GM12878 (cell line): ENCODE measurements at regions not wholly inside any gene's neighbourhood (a gene's known extent, or its start where the extent isn't known, plus 50 kb on each side); places are given as distances from the start of the nearest gene placed in this dataset.

Source experiments
- ATAC-seq: fragments of 200-7000 bp; cut with Tn5 transposase; 3 replicates; pipeline ENCODE4 v1.9.1; 2020; ENCODE audit warnings: mild to moderate bottlenecking, moderate library complexity
- BruUV-seq: library from RNA; stranded (reverse); fragments of 400-500 nt; replicated peaks from 2 replicates; lab custom pipeline; 2021; lab: Mats Ljungman, UMichigan
- CTCF ChIA-PET: fragments of 300-600 bp; sonication (Branson Sonifier 250); formaldehyde crosslinking; extraction: SDS; loops from one replicate; lab custom pipeline; 2021; ENCODE audit warnings: inconsistent platforms; lab: Yijun Ruan, JAX
- POLR2A ChIA-PET: fragments of 350-600 bp; formaldehyde crosslinking; extraction: SDS; loops from one replicate; lab custom pipeline; 2021; ENCODE audit warnings: inconsistent platforms; lab: Charles Lee
- RAD21 ChIA-PET: fragments of 300-600 bp; sonication (Branson Sonifier 250); formaldehyde crosslinking; loops from one replicate; lab custom pipeline; 2023; ENCODE audit warnings: antibody characterized with exemption; ENCODE audit not compliant: unreplicated experiment; lab: Charles Lee
- SMC1A ChIA-PET: fragments of 300-600 bp; sonication (Branson Sonifier 250); formaldehyde crosslinking; loops from one replicate; lab custom pipeline; 2023; ENCODE audit not compliant: unreplicated experiment, uncharacterized antibody; lab: Charles Lee
- DNase-seq: peaks from one replicate; pipeline ENCODE4 v3.0.0-alpha.2; 2011; ENCODE audit warnings: low read depth, low spot score
- FAIRE-seq: peaks from 3 replicates; lab custom pipeline; 2011; peaks lifted over from hg19 to GRCh38; lab: Jason Lieb, UNC
- H2AFZ ChIP-seq: 2 replicates; pipeline ENCODE4 v1.6.0; 2011; ENCODE audit warnings: low read depth, low read length, control low read depth; ENCODE audit not compliant: control insufficient read depth
- H3K27ac ChIP-seq: 2 replicates; pipeline ENCODE4 v1.5.1; 2011; ENCODE audit warnings: control low read depth; ENCODE audit not compliant: control insufficient read depth, insufficient read depth
- H3K27me3 ChIP-seq, 2 experiments: replicated peaks in 1 of 2; 2 replicates each; pipeline versions ENCODE4 v1.6.0 to v1.6.1; 2011; ENCODE audit warnings: low read length in 1 of 2; ENCODE audit not compliant: control insufficient read depth in 2 of 2, insufficient read depth in 2 of 2
- H3K36me3 ChIP-seq, 2 experiments: 2 replicates each; pipeline ENCODE4 v1.5.1; 2011; ENCODE audit warnings: low read length in 1 of 2; ENCODE audit not compliant: control insufficient read depth in 2 of 2, insufficient read depth in 2 of 2
- H3K4me1 ChIP-seq: 2 replicates; pipeline ENCODE4 v1.6.1; 2011; ENCODE audit warnings: mild to moderate bottlenecking, low read length, moderate library complexity, mixed read lengths; ENCODE audit not compliant: control insufficient read depth, insufficient read depth
- H3K4me2 ChIP-seq: 2 replicates; pipeline ENCODE4 v1.6.0; 2011; ENCODE audit warnings: control low read depth; ENCODE audit not compliant: control insufficient read depth, insufficient read depth
- H3K4me3 ChIP-seq: fragments of 200-600 bp; sonication (generic); 2 replicates; pipeline ENCODE4 v1.5.1; 2016
- H3K79me2 ChIP-seq: 2 replicates; pipeline ENCODE4 v1.6.0; 2011; ENCODE audit warnings: low read length; ENCODE audit not compliant: control insufficient read depth, insufficient read depth
- H3K9ac ChIP-seq: 2 replicates; pipeline ENCODE4 v1.8.0; 2011; ENCODE audit warnings: low read length, control low read depth, mixed read lengths; ENCODE audit not compliant: control insufficient read depth, insufficient read depth
- H3K9me3 ChIP-seq: replicated peaks from 3 replicates; pipeline ENCODE4 v1.5.1; 2011; ENCODE audit warnings: mild to moderate bottlenecking, low read length; ENCODE audit not compliant: control insufficient read depth, insufficient read depth
- H4K20me1 ChIP-seq: 2 replicates; pipeline ENCODE4 v1.6.0; 2011; ENCODE audit not compliant: control insufficient read depth, insufficient read depth
- HDAC6 ChIP-seq: fragments of 200-600 bp; sonication (generic); IDR thresholded peaks from one replicate; pipeline ENCODE4 v1.8.0; 2017; ENCODE audit warnings: antibody characterized with exemption; ENCODE audit not compliant: unreplicated experiment
- MEF2B ChIP-seq: fragments of 450-650 bp; IDR thresholded peaks from 2 replicates; pipeline ENCODE4 v1.6.1; 2018; ENCODE audit warnings: mild to moderate bottlenecking, moderate library complexity; ENCODE audit not compliant: partially characterized antibody, poor library complexity, severe bottlenecking
- NR2C2 ChIP-seq: IDR thresholded peaks from 2 replicates; pipeline ENCODE4 v1.6.1; 2011; ENCODE audit warnings: borderline replicate concordance, low read depth; ENCODE audit not compliant: control insufficient read depth, insufficient read length
- TCF7 ChIP-seq: IDR thresholded peaks from 2 replicates; pipeline ENCODE4 v1.6.1; 2014; ENCODE audit warnings: antibody characterized with exemption, borderline replicate concordance
- YBX1 ChIP-seq: fragments of 450-650 bp; IDR thresholded peaks from 2 replicates; pipeline ENCODE4 v1.6.1; 2016; ENCODE audit warnings: antibody characterized with exemption
- ZNF274 ChIP-seq: IDR thresholded peaks from one replicate; pipeline ENCODE4 v1.8.0; 2011; ENCODE audit not compliant: insufficient read length, insufficient read depth
- WGBS: methylation state at CpG from one replicate; pipeline ENCODE4 v1.1.6; 2016; ENCODE audit warnings: low lambda C conversion rate; ENCODE audit not compliant: insufficient replicate concordance, insufficient coverage; ENCODE audit errors: missing lambda C conversion rate; 5-methylcytosine and 5-hydroxymethylcytosine counted together
- in situ Hi-C: fragments of 300-500 bp; cut with MboI; formaldehyde crosslinking; loops from 9 replicates; pipeline ENCODE4 v1.14.3; 2018; ENCODE audit warnings: mixed read lengths
- intact Hi-C: fragments of 100-400 bp; cut with micrococcal nuclease; formaldehyde crosslinking; loops from one replicate; pipeline ENCODE4 v1.14.2; 2022; ENCODE audit not compliant: unreplicated experiment
- TF ChIP-seq, protein P1 (sequence below), 3 experiments: IDR thresholded peaks in 2 of 3; conservative IDR thresholded peaks in 1 of 3; 2 replicates each; pipeline ENCODE4 v1.5.1; 2011; ENCODE audit warnings: low read depth in 3 of 3, low read length in 3 of 3, mild to moderate bottlenecking in 3 of 3, control low read depth in 2 of 3, moderate library complexity in 2 of 3, inconsistent platforms in 1 of 3, mixed read lengths in 1 of 3; ENCODE audit not compliant: control insufficient read depth in 2 of 3, insufficient read depth in 1 of 3; ENCODE audit errors: extremely low read depth in 1 of 3

DNA sequence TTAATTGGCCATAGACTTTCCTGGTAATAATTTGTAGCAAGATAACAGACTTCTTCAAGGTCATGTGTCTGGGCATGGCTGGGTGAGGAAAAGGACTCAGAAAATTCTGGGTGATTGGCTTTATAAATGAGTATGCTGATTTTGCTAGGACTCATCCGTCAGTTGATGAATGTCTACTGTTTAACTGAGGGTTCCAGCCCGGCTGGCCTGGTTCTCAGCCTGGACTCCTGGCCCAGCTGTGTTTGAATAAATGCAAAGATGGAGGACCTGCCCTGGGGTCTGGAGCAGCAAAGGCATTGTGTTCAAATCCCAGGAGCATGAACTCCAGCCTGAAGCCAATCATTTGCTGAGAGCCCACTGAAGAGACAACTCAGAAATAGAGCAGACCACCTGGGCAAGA, 323.2 kb downstream of the LRFN2 start:
- DNase-seq (no peak), FAIRE-seq (no peak), ATAC-seq (no peak)
- POLR2A ChIA-PET, result no interaction called here
- Histone ChIP-seq H3K9ac (no peak overlapping the region), H3K79me2 (no peaks in the 10 kb centered on the region), H3K4me2 (no peak overlapping the region), H3K4me3 (no peak overlapping the region), H3K36me3 (no peaks in the 10 kb centered on the region), H3K9me3 (no peaks in the 10 kb centered on the region; the same call in 2 of the 3 replicates), H3K4me1 (no peaks in the 10 kb centered on the region), H3K27me3 (no peaks in the 10 kb centered on the region; a peak in 1 of 4 replicates), H4K20me1 (no peaks in the 10 kb centered on the region), H3K27ac (no peak overlapping the region), H2AFZ (no peak overlapping the region)
- in situ Hi-C loops, result no loop called here
- no TSS peak for BruUV-seq
- CTCF ChIA-PET, result interaction anchor here (0.7 to 1.2 kb wide), 2 partner anchors 12 to 64 kb away, joined by 3 to 4 read pairs; no protein-coding TSS in a partner anchor
- TF ChIP-seq NR2C2, result no peak
- TF ChIP-seq, protein P1, sequence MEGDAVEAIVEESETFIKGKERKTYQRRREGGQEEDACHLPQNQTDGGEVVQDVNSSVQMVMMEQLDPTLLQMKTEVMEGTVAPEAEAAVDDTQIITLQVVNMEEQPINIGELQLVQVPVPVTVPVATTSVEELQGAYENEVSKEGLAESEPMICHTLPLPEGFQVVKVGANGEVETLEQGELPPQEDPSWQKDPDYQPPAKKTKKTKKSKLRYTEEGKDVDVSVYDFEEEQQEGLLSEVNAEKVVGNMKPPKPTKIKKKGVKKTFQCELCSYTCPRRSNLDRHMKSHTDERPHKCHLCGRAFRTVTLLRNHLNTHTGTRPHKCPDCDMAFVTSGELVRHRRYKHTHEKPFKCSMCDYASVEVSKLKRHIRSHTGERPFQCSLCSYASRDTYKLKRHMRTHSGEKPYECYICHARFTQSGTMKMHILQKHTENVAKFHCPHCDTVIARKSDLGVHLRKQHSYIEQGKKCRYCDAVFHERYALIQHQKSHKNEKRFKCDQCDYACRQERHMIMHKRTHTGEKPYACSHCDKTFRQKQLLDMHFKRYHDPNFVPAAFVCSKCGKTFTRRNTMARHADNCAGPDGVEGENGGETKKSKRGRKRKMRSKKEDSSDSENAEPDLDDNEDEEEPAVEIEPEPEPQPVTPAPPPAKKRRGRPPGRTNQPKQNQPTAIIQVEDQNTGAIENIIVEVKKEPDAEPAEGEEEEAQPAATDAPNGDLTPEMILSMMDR (IDR thresholded peaks at IDR 0.05 in 2 of 3, conservative IDR thresholded peaks at IDR 0.05 in 1 of 3; ENCODE audit: control insufficient read depth in 2 of 3, extremely low read depth in 1 of 3, insufficient read depth in 1 of 3, low read depth in 3 of 3, low read length in 3 of 3), result no peak
- no peak for TF ChIP-seq MEF2B
- no peak for TF ChIP-seq HDAC6
- TF ChIP-seq ZNF274, result no peak
- TF ChIP-seq YBX1, result no peak
- no peak for TF ChIP-seq TCF7
- 4% methylated on average over 2 of the region's 2 CpGs for WGBS
- RAD21 ChIA-PET, result no interaction called here
- SMC1A ChIA-PET, result interaction anchor here (0.6 to 1.1 kb wide), 4 partner anchors 9 to 54 kb away, joined by 3 to 4 read pairs (median 3); no protein-coding TSS in a partner anchor
- intact Hi-C loops, result no loop called here
